ENCODE measurements at regions not wholly inside any gene's neighbourhood (a gene's known extent, or its start where the extent isn't known, plus 50 kb on each side); places are given as distances from the start of the nearest gene placed in this dataset.

DNA sequence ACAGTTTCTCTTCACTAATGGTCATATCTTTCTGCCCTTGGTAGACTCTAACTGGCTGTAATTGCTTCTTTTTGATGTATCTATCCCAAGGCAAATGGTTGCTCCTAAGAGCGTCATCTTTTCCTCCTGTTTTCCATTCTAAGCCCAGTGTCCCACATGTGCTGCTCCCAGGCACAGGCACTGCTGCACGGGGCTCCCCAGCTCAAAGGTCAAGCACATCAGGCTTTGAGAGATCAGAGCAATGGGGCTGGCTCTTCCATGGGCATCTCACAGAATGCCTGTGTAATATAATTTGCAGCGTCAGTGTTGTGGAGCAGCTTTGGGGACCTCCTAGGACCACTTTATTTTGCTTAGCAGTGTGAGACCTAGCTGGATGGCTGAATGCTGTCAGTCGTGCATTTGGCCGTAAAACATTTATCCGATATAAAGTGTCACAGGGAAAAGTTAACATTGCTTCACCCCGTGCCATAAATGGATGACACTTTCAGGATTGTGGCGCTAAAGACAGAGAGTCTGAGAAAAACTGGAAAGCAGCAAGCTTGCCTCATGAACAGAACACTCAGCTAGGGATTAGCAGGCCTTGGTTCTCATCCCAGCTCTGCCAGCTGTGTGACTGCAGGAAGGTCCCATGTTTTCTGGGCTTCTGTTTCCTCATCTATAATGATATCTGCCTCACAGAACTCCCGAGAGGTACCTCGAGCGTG is 277.5 kb upstream of the TBL1XR1 start (continued):
- no peak for TF ChIP-seq YEATS4 (CRISPR knock-in tag; IDR thresholded peaks at IDR 0.05; ENCODE audit: borderline replicate concordance)
- no peak for TF ChIP-seq ERF (CRISPR knock-in tag; IDR thresholded peaks at IDR 0.05)
- TF ChIP-seq, protein P1, sequence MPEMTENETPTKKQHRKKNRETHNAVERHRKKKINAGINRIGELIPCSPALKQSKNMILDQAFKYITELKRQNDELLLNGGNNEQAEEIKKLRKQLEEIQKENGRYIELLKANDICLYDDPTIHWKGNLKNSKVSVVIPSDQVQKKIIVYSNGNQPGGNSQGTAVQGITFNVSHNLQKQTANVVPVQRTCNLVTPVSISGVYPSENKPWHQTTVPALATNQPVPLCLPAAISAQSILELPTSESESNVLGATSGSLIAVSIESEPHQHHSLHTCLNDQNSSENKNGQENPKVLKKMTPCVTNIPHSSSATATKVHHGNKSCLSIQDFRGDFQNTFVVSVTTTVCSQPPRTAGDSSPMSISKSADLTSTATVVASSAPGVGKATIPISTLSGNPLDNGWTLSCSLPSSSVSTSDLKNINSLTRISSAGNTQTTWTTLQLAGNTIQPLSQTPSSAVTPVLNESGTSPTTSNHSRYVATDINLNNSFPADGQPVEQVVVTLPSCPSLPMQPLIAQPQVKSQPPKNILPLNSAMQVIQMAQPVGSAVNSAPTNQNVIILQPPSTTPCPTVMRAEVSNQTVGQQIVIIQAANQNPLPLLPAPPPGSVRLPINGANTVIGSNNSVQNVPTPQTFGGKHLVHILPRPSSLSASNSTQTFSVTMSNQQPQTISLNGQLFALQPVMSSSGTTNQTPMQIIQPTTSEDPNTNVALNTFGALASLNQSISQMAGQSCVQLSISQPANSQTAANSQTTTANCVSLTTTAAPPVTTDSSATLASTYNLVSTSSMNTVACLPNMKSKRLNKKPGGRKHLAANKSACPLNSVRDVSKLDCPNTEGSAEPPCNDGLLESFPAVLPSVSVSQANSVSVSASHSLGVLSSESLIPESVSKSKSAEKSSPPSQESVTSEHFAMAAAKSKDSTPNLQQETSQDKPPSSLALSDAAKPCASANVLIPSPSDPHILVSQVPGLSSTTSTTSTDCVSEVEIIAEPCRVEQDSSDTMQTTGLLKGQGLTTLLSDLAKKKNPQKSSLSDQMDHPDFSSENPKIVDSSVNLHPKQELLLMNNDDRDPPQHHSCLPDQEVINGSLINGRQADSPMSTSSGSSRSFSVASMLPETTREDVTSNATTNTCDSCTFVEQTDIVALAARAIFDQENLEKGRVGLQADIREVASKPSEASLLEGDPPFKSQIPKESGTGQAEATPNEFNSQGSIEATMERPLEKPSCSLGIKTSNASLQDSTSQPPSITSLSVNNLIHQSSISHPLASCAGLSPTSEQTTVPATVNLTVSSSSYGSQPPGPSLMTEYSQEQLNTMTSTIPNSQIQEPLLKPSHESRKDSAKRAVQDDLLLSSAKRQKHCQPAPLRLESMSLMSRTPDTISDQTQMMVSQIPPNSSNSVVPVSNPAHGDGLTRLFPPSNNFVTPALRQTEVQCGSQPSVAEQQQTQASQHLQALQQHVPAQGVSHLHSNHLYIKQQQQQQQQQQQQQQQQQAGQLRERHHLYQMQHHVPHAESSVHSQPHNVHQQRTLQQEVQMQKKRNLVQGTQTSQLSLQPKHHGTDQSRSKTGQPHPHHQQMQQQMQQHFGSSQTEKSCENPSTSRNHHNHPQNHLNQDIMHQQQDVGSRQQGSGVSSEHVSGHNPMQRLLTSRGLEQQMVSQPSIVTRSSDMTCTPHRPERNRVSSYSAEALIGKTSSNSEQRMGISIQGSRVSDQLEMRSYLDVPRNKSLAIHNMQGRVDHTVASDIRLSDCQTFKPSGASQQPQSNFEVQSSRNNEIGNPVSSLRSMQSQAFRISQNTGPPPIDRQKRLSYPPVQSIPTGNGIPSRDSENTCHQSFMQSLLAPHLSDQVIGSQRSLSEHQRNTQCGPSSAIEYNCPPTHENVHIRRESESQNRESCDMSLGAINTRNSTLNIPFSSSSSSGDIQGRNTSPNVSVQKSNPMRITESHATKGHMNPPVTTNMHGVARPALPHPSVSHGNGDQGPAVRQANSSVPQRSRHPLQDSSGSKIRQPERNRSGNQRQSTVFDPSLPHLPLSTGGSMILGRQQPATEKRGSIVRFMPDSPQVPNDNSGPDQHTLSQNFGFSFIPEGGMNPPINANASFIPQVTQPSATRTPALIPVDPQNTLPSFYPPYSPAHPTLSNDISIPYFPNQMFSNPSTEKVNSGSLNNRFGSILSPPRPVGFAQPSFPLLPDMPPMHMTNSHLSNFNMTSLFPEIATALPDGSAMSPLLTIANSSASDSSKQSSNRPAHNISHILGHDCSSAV (CRISPR knock-in tag; IDR thresholded peaks at IDR 0.05; ENCODE audit: borderline replicate concordance): no peak
- no peak for TF ChIP-seq ZNF335 (CRISPR knock-in tag; IDR thresholded peaks at IDR 0.05)
- TF ChIP-seq JUND (CRISPR knock-in tag; IDR thresholded peaks at IDR 0.05): no peak
- 0 out of 2 replicates have a peak, but pooled peaks have one; percentile 15 for TF ChIP-seq FOXC1 (CRISPR knock-in tag; IDR thresholded peaks at IDR 0.05; ENCODE audit: borderline replicate concordance)
- TF ChIP-seq THAP7 (CRISPR knock-in tag; IDR thresholded peaks at IDR 0.05): no peak
- no peak for TF ChIP-seq ZNF512 (CRISPR knock-in tag; IDR thresholded peaks at IDR 0.05)
- TF ChIP-seq, protein P2, sequence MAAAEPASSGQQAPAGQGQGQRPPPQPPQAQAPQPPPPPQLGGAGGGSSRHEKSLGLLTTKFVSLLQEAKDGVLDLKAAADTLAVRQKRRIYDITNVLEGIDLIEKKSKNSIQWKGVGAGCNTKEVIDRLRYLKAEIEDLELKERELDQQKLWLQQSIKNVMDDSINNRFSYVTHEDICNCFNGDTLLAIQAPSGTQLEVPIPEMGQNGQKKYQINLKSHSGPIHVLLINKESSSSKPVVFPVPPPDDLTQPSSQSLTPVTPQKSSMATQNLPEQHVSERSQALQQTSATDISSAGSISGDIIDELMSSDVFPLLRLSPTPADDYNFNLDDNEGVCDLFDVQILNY (CRISPR knock-in tag; conservative IDR thresholded peaks at IDR 0.05): no peak
- peak; percentile 79 for TF ChIP-seq HNF4G (IDR thresholded peaks at IDR 0.05; ENCODE audit: borderline replicate concordance, low read depth, low read length)
- no peak; the same call in 1 of the 2 replicates for TF ChIP-seq HNF4G (CRISPR knock-in tag; IDR thresholded peaks at IDR 0.05; ENCODE audit: borderline replicate concordance, low read depth)
- no peak for TF ChIP-seq FOXK1 (CRISPR knock-in tag; IDR thresholded peaks at IDR 0.05; ENCODE audit: borderline replicate concordance, low read depth)
- no peak for TF ChIP-seq ZNF672 (CRISPR knock-in tag; IDR thresholded peaks at IDR 0.05)
- no peak for TF ChIP-seq U2AF2 (IDR thresholded peaks at IDR 0.05; ENCODE audit: low read depth, low read length)
- TF ChIP-seq ZNF598 (CRISPR knock-in tag; IDR thresholded peaks at IDR 0.05; ENCODE audit: borderline replicate concordance): no peak
- TF ChIP-seq, protein P3, sequence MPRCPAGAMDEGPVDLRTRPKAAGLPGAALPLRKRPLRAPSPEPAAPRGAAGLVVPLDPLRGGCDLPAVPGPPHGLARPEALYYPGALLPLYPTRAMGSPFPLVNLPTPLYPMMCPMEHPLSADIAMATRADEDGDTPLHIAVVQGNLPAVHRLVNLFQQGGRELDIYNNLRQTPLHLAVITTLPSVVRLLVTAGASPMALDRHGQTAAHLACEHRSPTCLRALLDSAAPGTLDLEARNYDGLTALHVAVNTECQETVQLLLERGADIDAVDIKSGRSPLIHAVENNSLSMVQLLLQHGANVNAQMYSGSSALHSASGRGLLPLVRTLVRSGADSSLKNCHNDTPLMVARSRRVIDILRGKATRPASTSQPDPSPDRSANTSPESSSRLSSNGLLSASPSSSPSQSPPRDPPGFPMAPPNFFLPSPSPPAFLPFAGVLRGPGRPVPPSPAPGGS (CRISPR knock-in tag; IDR thresholded peaks at IDR 0.05): no peak
- TF ChIP-seq ZNF557 (CRISPR knock-in tag; IDR thresholded peaks at IDR 0.05): no peak
